ENCODE measurements at regions not wholly inside any gene's neighbourhood (a gene's known extent, or its start where the extent isn't known, plus 50 kb on each side); places are given as distances from the start of the nearest gene placed in this dataset.
"Not testable (repeated sequence)": the region's sequence is repeated elsewhere in the genome, so short reads cannot be mapped to it uniquely, and the experiment has no call there.

- no peak overlapping the region for H3K4me3 ChIP-seq
- no peak overlapping the region for H3K27ac ChIP-seq
These were observed 361.4 kb downstream of the PDCD6IP start for GRCh38 chr3:34159613-34160420.

- H3K4me3 ChIP-seq, H3K27ac ChIP-seq: not testable (repeated sequence)
These were observed 371.2 kb downstream of the PDCD6IP start for GRCh38 chr3:34169636-34170035.

- Histone ChIP-seq H3K4me3 (no peak overlapping the region), H3K27ac (no peak overlapping the region)
These were observed 376.3 kb downstream of the PDCD6IP start for GRCh38 chr3:34174740-34175139.

DNA sequence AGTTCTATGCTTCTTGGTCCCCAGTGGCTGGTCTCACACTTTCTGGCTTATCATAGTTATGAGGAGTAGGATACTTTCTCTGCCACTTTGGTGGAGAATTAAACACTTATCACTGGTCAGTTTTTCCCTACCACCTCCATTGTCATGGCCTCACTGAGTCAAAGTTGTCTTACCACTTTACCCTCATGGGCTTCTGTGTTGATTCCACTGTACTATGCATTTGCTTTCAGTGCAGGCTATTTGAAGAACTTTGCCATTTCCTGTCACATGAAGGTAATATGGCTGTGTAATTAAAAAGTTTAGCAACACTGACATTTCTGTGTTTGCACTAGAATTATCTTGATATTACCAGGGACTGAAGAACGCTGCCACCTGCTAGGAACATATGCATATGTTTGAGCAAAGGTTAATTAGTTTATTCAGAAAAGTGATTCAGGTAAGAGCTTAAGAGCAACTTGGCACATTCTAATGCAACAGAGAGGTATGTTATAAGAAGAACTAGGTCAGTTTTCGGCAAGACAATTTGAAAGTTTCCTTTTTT is 377.3 kb downstream of the PDCD6IP start:
- Histone ChIP-seq H3K27ac (no peak overlapping the region), H3K4me3 (no peak overlapping the region)

DNA sequence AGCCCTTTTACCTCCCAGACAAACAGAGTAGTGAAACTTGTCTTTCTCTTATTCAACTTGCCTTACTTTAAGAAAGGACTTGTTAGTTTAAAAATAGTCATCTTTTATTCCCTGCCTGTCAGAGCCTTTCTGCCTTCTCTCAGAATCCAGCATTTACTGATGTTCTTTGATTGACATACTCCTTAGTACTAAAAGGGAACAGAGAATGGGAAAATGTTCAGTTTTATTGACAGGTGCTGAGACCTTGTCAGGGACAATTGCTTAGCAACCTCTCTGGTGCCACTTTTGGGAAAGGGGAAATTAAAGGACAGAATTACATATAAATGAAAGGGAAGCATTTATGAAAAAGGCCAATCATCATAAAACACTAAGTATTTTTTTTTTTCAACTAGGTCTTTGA is 378.3 kb downstream of the PDCD6IP start:
- Histone ChIP-seq H3K27ac (no peak overlapping the region), H3K4me3 (no peak overlapping the region)

GRCh38 chr3:34178415-34178814 is 380.0 kb downstream of the PDCD6IP start:
- Histone ChIP-seq H3K4me3 (no peak overlapping the region), H3K27ac (no peak overlapping the region)

- Histone ChIP-seq H3K27ac (no peak overlapping the region), H3K4me3 (no peak overlapping the region)
These were observed 381.3 kb downstream of the PDCD6IP start for GRCh38 chr3:34179716-34180115.

DNA sequence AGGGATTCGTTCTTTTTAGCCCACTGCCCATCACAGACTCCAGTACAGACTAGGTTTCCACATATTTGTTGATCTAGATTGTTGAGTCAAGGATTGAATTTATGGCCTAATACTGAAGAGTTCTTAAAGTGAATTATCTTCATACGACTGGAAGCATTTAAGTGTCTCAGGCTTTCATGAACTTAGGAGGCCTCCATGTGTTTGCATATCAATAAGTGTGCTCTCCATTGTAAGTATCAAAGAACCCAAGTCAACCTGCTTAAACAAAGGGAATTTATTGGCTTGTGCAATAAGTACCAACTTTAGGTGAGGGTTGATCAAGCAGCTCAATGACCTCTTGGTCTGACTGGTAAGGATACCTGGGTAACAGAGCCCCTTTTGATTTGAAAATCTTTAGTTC is 382.1 kb downstream of the PDCD6IP start:
- no peak overlapping the region for H3K27ac ChIP-seq
- no peak overlapping the region for H3K4me3 ChIP-seq

- Histone ChIP-seq H3K4me3 (no peak overlapping the region), H3K27ac (no peak overlapping the region)
These were observed 384.7 kb downstream of the PDCD6IP start for GRCh38 chr3:34183114-34183513.

DNA sequence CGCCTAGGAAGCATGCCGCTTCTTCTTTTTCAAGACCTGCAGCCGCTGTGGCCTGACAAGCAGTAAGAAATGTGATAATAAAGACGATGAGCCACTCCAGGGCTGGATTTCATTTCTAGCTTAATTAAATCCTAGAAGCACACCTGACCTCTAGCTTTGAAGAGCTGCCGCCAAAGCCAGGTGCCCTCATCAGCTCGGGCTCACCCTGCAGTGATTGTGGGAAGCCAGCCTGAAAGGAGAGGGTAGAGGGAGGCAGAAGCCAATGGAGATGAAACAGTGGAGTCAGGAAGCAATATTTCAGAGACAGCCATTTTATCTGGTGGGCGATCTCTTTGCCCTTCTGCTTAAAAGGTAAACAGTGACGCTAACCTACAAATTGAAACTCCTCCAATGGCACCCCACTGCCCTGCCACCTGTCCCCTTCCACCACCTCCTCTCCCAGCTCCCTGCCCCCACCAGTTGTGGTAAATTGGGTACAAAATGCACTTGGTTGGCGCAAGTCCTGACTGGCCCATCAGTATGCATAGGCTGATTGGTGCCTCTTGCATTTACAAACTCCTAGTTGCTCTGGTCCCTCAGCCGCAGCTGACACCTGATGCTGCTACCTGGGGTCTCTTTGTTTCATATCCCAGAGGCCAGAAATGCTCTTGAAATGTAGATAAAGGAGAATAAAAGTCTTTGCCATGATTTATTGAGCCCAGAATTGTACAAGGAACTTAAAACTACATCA is 385.3 kb downstream of the PDCD6IP start:
- Histone ChIP-seq H3K4me3 (no peak overlapping the region), H3K27ac (no peak overlapping the region)

- Histone ChIP-seq H3K4me3 (no peak overlapping the region), H3K27ac (no peak overlapping the region)
These were observed 386.9 kb downstream of the PDCD6IP start for GRCh38 chr3:34185301-34185700.

GRCh38 chr3:34189133-34189532 is 390.7 kb downstream of the PDCD6IP start:
- H3K4me3 ChIP-seq: no peak overlapping the region
- H3K27ac ChIP-seq: no peak overlapping the region

DNA sequence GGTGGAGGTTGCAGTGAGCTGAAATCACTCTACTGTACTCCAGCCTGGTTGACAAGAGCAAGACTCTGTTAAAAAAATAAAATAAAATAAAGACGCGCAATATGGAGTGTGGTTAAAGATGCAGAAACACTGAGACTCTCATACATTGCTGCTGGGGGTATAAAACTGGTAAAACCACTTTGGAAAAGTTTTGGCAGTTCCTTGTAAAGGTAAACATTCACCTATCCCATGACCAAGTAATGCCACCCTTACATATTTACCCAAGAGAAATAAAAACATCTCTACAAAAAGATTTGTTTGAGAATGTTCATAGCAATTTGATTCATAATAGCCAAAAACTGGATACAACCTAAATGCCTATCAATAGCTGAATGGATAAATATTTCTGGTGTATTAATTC is 398.5 kb downstream of the PDCD6IP start:
- Histone ChIP-seq H3K27ac (no peak overlapping the region), H3K4me3 (no peak overlapping the region)

DNA sequence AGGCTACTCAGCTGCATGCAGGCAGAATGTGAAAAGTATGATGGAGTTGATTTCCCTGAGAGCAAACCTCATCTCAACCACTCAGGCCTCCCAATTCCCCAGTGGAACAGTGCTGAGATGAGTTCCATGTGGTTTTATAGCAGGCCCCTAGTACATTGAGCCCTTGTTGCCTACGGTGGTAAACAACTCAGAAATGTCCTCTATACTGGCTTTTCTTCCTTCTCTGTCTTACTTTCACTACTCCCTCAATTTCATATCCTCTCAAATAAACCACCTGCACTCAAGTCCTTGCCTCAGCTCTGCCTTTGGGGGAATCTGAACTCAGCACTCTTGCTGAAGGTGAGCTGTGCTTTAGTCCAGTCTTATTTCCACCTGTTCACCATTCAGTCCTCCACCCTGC is 399.9 kb downstream of the PDCD6IP start:
- Histone ChIP-seq H3K4me3 (no peak overlapping the region), H3K27ac (no peak overlapping the region)

GRCh38 chr3:34200576-34200975 is 402.1 kb downstream of the PDCD6IP start:
- H3K27ac ChIP-seq: peak overlapping the region in 1 of 21 experiments; percentile 16

DNA sequence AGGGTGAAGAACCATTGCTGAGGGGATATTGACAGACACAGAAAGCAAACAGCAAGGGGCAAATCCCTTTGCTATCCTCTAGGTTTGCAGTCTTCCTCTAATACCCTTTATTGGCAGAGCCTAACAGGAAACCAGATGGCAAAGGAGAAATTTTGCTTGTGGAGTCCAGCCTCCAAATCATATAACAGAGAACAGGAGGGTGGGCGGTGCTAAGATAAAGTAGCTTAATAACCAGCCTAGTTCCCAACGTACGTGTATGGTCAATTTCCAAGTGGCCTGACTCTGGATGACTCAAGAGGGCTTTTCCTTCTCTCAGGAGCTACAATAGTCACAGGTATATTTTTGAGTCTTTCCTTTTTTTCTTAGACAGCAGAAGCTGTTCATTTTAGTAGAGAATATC is 404.5 kb downstream of the PDCD6IP start:
- H3K4me3 ChIP-seq: no peak overlapping the region
- no peak overlapping the region for H3K27ac ChIP-seq

More at GRCh38 chr3:34200576-34200975, 402.1 kb downstream of the PDCD6IP start:
- no peak overlapping the region for H3K4me3 ChIP-seq

DNA sequence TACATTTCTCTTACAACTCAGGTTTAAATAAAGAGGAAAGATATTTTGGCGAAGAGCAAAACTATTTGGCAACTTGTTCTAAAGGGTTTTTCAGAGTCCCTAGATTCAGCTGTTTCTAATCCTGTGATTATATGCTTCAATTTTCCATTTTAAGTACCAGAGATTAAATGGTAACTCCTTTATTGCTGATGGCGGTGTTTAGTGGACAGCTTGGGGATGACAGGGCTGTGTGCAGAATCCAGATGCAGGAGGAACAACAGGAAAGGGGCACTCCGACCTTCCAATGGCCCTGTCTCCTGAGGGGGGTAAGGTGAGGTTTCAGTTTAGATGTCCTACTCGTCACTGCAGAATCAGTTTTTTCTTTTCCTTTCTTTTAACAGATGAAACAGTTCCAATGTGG is 405.0 kb downstream of the PDCD6IP start:
- Histone ChIP-seq H3K27ac (no peak overlapping the region), H3K4me3 (no peak overlapping the region)

DNA sequence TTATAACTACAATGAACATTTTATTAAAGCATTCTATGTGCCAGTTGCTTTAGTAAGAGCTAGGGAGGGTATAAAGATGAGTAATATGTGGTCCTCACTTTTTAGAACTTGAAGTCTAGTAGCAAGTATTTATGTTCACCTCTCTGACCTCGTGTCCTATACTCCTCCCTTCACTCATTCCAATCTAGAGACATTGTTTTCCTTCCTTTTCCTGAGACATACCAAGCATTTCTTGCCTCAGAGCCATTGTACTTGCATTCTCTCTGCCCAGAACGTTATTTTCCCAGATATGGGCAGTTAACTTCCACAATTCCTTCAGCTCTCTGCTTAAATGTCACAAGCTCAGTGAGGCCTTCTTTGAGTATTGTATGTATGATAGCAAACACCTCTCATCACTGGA is 408.6 kb downstream of the PDCD6IP start:
- H3K4me3 ChIP-seq: no peak overlapping the region
- H3K27ac ChIP-seq: no peak overlapping the region

- no peak overlapping the region for H3K27ac ChIP-seq
- H3K4me3 ChIP-seq: no peak overlapping the region
These were observed 409.4 kb downstream of the PDCD6IP start for GRCh38 chr3:34207806-34208205.

DNA sequence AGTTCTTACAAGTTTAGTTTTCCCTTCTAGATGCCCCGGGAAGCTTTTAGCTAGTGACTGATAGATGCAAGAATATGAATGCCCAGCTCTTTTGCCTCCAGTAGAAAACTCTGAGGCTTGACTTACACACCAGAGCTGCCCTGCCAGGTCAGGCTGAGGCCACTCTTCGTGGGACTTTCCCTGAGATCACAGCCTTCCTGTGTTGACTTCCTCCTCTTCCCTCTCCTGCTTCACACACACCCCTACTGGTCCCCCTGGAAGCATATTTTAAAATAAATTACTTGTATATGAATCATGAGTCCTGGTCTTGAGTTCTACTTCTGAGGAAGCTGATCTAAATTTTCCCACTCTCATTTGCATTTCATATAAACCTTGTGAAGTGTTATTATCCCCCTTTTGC is 413.7 kb downstream of the PDCD6IP start:
- Histone ChIP-seq H3K4me3 (no peak overlapping the region), H3K27ac (no peak overlapping the region)

GRCh38 chr3:34212656-34213055 is 414.2 kb downstream of the PDCD6IP start:
- no peak overlapping the region for H3K4me3 ChIP-seq

More at GRCh38 chr3:34212656-34213055, 414.2 kb downstream of the PDCD6IP start:
- H3K27ac ChIP-seq: no peak overlapping the region

Data from skin epidermis (tissue), 12 donors.